ENCODE measurements at regions not wholly inside any gene's neighbourhood (a gene's known extent, or its start where the extent isn't known, plus 50 kb on each side); places are given as distances from the start of the nearest gene placed in this dataset.

GRCh38 chr12:60995256-60995825 is 1264.9 kb upstream of the USP15 start:
- no peak overlapping the region for H3K4me2 ChIP-seq (ENCODE audit: low read length)
- H3K36me3 ChIP-seq (ENCODE audit: control insufficient read depth, insufficient read depth, low read length), result no peaks in the 10 kb centered on the region
- no peaks in the 10 kb centered on the region for H3K4me1 ChIP-seq
- TF ChIP-seq, protein P1, sequence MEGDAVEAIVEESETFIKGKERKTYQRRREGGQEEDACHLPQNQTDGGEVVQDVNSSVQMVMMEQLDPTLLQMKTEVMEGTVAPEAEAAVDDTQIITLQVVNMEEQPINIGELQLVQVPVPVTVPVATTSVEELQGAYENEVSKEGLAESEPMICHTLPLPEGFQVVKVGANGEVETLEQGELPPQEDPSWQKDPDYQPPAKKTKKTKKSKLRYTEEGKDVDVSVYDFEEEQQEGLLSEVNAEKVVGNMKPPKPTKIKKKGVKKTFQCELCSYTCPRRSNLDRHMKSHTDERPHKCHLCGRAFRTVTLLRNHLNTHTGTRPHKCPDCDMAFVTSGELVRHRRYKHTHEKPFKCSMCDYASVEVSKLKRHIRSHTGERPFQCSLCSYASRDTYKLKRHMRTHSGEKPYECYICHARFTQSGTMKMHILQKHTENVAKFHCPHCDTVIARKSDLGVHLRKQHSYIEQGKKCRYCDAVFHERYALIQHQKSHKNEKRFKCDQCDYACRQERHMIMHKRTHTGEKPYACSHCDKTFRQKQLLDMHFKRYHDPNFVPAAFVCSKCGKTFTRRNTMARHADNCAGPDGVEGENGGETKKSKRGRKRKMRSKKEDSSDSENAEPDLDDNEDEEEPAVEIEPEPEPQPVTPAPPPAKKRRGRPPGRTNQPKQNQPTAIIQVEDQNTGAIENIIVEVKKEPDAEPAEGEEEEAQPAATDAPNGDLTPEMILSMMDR (IDR thresholded peaks at IDR 0.05), result no peak
- no peak overlapping the region for H2AFZ ChIP-seq
- no peaks in the 10 kb centered on the region for H3K27me3 ChIP-seq (ENCODE audit: control insufficient read depth, insufficient read depth, low read length)
- H3K9ac ChIP-seq, result no peak overlapping the region
- no peaks in the 10 kb centered on the region for H3K79me2 ChIP-seq
- no peaks in the 10 kb centered on the region for H3K9me3 ChIP-seq (ENCODE audit: control insufficient read depth, low read length)
- no peak overlapping the region for H3K27ac ChIP-seq
- H3K4me3 ChIP-seq (ENCODE audit: low read depth, low read length), result no peak overlapping the region

- TF ChIP-seq, protein P1 (IDR thresholded peaks at IDR 0.05), result no peak
- H3K27ac ChIP-seq, result no peak overlapping the region
- no peaks in the 10 kb centered on the region for H3K36me3 ChIP-seq (ENCODE audit: control insufficient read depth, insufficient read depth, low read length)
- H3K4me3 ChIP-seq (ENCODE audit: low read depth, low read length), result no peak overlapping the region
- H2AFZ ChIP-seq, result no peak overlapping the region
- no peak overlapping the region for H3K9ac ChIP-seq
- no peaks in the 10 kb centered on the region for H3K27me3 ChIP-seq (ENCODE audit: control insufficient read depth, insufficient read depth, low read length)
- no peaks in the 10 kb centered on the region for H3K4me1 ChIP-seq
- H3K79me2 ChIP-seq, result no peaks in the 10 kb centered on the region
- H3K9me3 ChIP-seq (ENCODE audit: control insufficient read depth, low read length), result no peaks in the 10 kb centered on the region
- no peak overlapping the region for H3K4me2 ChIP-seq (ENCODE audit: low read length)
Observed at GRCh38 chr12:60997869-60998378, 1262.3 kb upstream of the USP15 start.

GRCh38 chr12:61009192-61009591 is 1251.0 kb upstream of the USP15 start:
- H3K4me1 ChIP-seq, result no peaks in the 10 kb centered on the region
- no peak overlapping the region for H3K4me2 ChIP-seq (ENCODE audit: low read length)
- no peaks in the 10 kb centered on the region for H3K27me3 ChIP-seq (ENCODE audit: control insufficient read depth, insufficient read depth, low read length)
- H3K79me2 ChIP-seq, result no peaks in the 10 kb centered on the region
- TF ChIP-seq, protein P1 (IDR thresholded peaks at IDR 0.05), result no peak
- H2AFZ ChIP-seq, result no peak overlapping the region
- no peaks in the 10 kb centered on the region for H3K36me3 ChIP-seq (ENCODE audit: control insufficient read depth, insufficient read depth, low read length)
- H3K4me3 ChIP-seq (ENCODE audit: low read depth, low read length), result no peak overlapping the region
- H3K9ac ChIP-seq, result no peak overlapping the region
- no peak overlapping the region for H3K27ac ChIP-seq
- no peaks in the 10 kb centered on the region for H3K9me3 ChIP-seq (ENCODE audit: control insufficient read depth, low read length)

DNA sequence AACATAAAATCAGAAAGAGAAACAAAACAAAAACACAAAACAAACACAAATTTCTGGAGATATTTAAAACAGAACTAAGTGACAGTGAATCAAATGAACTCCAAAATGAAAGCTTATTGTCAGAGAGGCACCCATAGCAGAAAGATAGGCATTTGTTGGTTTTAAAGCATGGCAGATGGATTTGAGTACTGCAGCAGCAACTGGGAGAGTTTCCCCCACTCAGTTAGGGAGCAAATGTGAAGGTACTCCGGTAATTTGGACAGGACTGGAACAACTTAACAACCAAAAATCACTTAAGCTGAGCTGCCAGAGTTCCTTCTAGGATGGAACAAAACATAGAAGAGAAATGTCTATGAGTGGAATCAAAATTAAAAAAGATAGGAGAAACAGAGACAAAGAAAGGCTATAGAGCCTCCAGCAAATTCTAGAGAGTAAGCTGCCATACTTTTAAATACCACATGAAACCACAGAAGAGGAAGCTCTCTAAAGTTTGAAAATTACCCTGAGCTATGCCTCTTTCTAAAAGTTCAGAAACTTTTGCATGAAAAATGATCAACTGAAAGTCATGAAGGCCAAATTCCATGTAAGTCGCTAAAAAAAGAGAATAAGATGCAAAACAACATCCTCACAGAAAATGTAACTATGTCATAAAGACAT is 1248.3 kb upstream of the USP15 start:
- H3K27me3 ChIP-seq (ENCODE audit: control insufficient read depth, insufficient read depth, low read length), result no peaks in the 10 kb centered on the region
- no peaks in the 10 kb centered on the region for H3K79me2 ChIP-seq
- TF ChIP-seq, protein P1 (IDR thresholded peaks at IDR 0.05), result no peak
- H3K4me2 ChIP-seq (ENCODE audit: low read length), result no peak overlapping the region
- no peak overlapping the region for H2AFZ ChIP-seq
- no peaks in the 10 kb centered on the region for H3K36me3 ChIP-seq (ENCODE audit: control insufficient read depth, insufficient read depth, low read length)
- H3K4me1 ChIP-seq, result no peaks in the 10 kb centered on the region
- H3K9ac ChIP-seq, result no peak overlapping the region
- no peak overlapping the region for H3K27ac ChIP-seq
- H3K9me3 ChIP-seq (ENCODE audit: control insufficient read depth, low read length), result no peaks in the 10 kb centered on the region
- no peak overlapping the region for H3K4me3 ChIP-seq (ENCODE audit: low read depth, low read length)

DNA sequence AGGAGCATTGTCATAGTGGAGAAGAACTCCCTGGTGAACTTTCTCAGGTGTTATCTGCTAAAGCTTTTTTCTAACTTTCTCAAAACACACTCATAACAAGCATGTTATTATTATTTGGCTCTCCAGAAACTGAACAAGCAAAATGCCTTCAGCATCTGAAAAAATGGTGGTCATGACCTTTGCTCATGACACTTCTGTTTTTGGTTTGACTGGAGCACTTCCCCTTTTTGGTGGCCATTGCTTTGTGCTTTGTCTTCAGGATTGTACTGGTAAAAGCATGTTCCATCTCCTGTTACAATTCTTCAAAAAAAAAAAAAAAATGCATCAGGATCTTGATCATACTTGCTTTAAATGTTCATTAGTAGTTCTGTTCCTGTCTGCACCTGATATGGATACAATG is 1241.6 kb upstream of the USP15 start:
- Histone ChIP-seq H3K36me3 (ENCODE audit: control insufficient read depth, insufficient read depth, low read length) (no peaks in the 10 kb centered on the region), H3K4me3 (ENCODE audit: low read depth, low read length) (no peak overlapping the region), H3K79me2 (no peaks in the 10 kb centered on the region), H3K4me2 (ENCODE audit: low read length) (no peak overlapping the region), H3K9me3 (ENCODE audit: control insufficient read depth, low read length) (no peaks in the 10 kb centered on the region), H3K9ac (no peak overlapping the region), H2AFZ (no peak overlapping the region), H3K4me1 (no peaks in the 10 kb centered on the region), H3K27ac (no peak overlapping the region), H3K27me3 (ENCODE audit: control insufficient read depth, insufficient read depth, low read length) (no peaks in the 10 kb centered on the region)
- TF ChIP-seq, protein P1 (IDR thresholded peaks at IDR 0.05), result no peak
